ENCODE measurements at regions not wholly inside any gene's neighbourhood (a gene's known extent, or its start where the extent isn't known, plus 50 kb on each side); places are given as distances from the start of the nearest gene placed in this dataset.

GRCh38 chr2:198753101-198753500 lies 704.6 kb downstream of the SATB2 start:
- TF ChIP-seq POLR2A (IDR thresholded peaks at IDR 0.05; ENCODE audit: low read depth, low read length) (no peak), CTCF (IDR thresholded peaks at IDR 0.05; ENCODE audit: extremely low read depth in 1 of 2, insufficient read depth in 1 of 2, low read depth in 1 of 2, low read length in 2 of 2) (no peak), EZH2 (IDR thresholded peaks at IDR 0.05; ENCODE audit: borderline replicate concordance, low read depth, low read length, severe bottlenecking) (no peak), POLR2AphosphoS5 (IDR thresholded peaks at IDR 0.05; ENCODE audit: insufficient read depth, low read depth, low read length) (no peak), MYC (IDR thresholded peaks at IDR 0.05; ENCODE audit: low read depth, low read length) (no peak)
